ENCODE measurements at regions not wholly inside any gene's neighbourhood (a gene's known extent, or its start where the extent isn't known, plus 50 kb on each side); places are given as distances from the start of the nearest gene placed in this dataset.

GRCh38 chr5:136703036-136703435, 337.7 kb upstream of the TRPC7 start:
- TF ChIP-seq, protein P1, sequence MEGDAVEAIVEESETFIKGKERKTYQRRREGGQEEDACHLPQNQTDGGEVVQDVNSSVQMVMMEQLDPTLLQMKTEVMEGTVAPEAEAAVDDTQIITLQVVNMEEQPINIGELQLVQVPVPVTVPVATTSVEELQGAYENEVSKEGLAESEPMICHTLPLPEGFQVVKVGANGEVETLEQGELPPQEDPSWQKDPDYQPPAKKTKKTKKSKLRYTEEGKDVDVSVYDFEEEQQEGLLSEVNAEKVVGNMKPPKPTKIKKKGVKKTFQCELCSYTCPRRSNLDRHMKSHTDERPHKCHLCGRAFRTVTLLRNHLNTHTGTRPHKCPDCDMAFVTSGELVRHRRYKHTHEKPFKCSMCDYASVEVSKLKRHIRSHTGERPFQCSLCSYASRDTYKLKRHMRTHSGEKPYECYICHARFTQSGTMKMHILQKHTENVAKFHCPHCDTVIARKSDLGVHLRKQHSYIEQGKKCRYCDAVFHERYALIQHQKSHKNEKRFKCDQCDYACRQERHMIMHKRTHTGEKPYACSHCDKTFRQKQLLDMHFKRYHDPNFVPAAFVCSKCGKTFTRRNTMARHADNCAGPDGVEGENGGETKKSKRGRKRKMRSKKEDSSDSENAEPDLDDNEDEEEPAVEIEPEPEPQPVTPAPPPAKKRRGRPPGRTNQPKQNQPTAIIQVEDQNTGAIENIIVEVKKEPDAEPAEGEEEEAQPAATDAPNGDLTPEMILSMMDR (conservative IDR thresholded peaks at IDR 0.05 in 1 of 2, IDR thresholded peaks at IDR 0.05 in 1 of 2; ENCODE audit: low read depth in 1 of 2, low read length in 2 of 2), result no peak
- TF ChIP-seq EZH2 (IDR thresholded peaks at IDR 0.05; ENCODE audit: low read length, missing control alignments), result no peak
